Fibroblast of villous mesenchyme (primary cell): ENCODE measurements at regions not wholly inside any gene's neighbourhood (a gene's known extent, or its start where the extent isn't known, plus 50 kb on each side); places are given as distances from the start of the nearest gene placed in this dataset.
"Not testable (repeated sequence)": the region's sequence is repeated elsewhere in the genome, so short reads cannot be mapped to it uniquely, and the experiment has no call there.

Experiments
- DNase-seq: peaks from one replicate; pipeline ENCODE4 v3.0.0-alpha.2; 2010; ENCODE audit warnings: low read depth
- H3K4me3 ChIP-seq: 2 replicates; pipeline ENCODE4 v1.5.1; 2011; ENCODE audit warnings: low read depth, mild to moderate bottlenecking, low read length
- TF ChIP-seq, protein P1 (sequence below): IDR thresholded peaks from 2 replicates; pipeline ENCODE4 v1.5.1; 2012; ENCODE audit warnings: low read depth, mild to moderate bottlenecking, low read length; ENCODE audit not compliant: insufficient read depth

- no peak overlapping the region for H3K4me3 ChIP-seq
- TF ChIP-seq, protein P1, sequence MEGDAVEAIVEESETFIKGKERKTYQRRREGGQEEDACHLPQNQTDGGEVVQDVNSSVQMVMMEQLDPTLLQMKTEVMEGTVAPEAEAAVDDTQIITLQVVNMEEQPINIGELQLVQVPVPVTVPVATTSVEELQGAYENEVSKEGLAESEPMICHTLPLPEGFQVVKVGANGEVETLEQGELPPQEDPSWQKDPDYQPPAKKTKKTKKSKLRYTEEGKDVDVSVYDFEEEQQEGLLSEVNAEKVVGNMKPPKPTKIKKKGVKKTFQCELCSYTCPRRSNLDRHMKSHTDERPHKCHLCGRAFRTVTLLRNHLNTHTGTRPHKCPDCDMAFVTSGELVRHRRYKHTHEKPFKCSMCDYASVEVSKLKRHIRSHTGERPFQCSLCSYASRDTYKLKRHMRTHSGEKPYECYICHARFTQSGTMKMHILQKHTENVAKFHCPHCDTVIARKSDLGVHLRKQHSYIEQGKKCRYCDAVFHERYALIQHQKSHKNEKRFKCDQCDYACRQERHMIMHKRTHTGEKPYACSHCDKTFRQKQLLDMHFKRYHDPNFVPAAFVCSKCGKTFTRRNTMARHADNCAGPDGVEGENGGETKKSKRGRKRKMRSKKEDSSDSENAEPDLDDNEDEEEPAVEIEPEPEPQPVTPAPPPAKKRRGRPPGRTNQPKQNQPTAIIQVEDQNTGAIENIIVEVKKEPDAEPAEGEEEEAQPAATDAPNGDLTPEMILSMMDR, result no peak
- DNase-seq, result no peak
Measured at GRCh38 chr11:81203876-81204275, 1529.8 kb downstream of the FAM181B start.

DNA sequence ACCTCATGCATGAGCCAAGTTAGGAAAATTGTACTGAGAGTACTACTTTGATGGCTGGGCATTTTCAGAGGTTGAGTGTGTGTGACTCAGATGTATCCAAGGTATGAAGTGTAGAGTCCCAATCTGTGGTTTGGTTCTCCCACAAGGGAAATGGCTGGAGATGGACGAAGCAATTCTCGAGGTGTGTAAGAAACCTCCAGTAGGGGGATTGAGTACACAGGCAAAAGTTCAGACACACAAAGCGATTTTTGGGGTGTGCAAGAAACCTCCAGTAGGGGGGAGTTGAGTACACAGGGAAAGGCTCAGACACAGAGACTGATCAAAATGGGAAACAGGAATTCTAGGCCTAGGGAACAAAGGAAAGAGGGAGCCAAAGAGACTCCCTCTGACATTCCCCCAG, 1536.3 kb downstream of the FAM181B start:
- TF ChIP-seq, protein P1, result no peak
- H3K4me3 ChIP-seq, result no peak overlapping the region
- no peak for DNase-seq

DNA sequence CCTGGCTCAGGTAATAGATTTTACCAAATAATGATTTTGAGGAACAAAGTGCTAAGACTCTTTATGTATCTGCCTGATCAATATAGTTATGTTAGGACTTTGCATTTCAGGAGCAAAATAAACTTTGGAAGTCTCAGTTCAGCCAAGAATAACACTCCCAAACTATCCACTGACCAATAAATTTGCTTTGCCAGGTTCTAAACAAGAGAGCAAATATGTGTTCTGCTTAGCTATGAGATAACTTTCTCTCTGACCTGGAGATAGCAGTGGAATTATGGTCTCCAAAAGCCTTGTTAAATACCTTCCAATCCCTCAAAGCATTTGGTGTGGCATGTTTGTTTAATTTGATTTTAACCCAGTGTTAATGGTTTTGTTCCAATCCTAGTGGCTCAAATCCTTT, 1541.1 kb downstream of the FAM181B start:
- DNase-seq, result no peak
- TF ChIP-seq, protein P1, result no peak
- no peak overlapping the region for H3K4me3 ChIP-seq

GRCh38 chr11:81190546-81190945, 1543.1 kb downstream of the FAM181B start:
- no peak for DNase-seq
- TF ChIP-seq, protein P1, result no peak
- no peak overlapping the region for H3K4me3 ChIP-seq

GRCh38 chr11:81187033-81187432, 1546.6 kb downstream of the FAM181B start:
- not testable (repeated sequence) for H3K4me3 ChIP-seq, DNase-seq

DNA sequence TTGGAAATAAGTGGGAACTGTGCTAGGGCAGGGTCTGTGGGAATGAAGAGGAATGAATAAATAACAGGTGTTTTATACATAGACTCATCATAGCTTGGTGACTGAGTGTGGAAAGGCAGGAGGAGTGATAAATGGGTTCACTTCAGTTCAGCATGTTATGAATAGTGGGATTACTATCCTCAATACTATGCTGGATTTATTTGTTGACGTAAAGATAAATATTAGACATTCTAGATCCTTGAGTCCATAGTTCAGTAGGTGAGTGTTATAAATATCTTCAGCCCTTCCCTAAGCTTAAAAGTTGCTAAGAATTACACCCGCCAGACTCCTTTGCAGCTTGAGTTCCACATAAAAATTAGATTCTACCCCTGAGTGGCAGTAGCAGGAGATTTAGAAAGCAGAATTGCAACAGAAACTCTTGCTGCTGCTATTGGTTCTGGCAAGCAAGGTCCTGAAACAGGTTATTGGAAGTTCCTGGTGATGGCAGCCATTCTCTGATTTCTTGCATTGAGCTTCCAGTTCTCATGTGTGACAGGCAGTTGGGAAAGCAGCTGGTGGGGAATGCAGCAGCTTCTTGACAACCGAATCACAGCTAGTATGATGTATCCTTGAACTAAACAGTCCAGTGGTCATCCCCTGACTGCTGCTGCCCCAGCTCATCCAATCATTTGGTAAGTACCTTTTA, 1558.9 kb downstream of the FAM181B start:
- no peak overlapping the region for H3K4me3 ChIP-seq
- TF ChIP-seq, protein P1, result no peak
- DNase-seq, result no peak

DNA sequence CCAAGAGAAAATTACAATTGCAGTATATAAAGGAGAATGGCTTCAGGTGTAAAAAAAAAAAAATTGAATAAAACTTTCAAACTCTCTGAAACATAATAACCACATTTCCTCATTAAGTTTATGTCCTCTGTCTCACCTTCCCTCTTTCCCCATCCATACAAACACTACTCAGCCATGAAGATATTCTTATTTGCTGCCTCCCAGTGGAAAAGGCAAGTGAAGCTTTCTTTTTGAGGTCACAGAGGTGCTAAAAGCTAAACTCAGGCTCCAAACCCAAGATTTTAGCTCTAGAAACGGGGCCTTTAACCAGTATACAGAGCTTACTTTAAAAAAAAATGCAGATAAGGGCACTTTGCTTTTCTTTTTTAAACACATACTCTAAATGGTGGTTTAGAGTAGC, 1568.5 kb downstream of the FAM181B start:
- TF ChIP-seq, protein P1, result no peak
- no peak for DNase-seq
- H3K4me3 ChIP-seq, result no peak overlapping the region
